GM13977 (cell line): ENCODE measurements at regions not wholly inside any gene's neighbourhood (a gene's known extent, or its start where the extent isn't known, plus 50 kb on each side); places are given as distances from the start of the nearest gene placed in this dataset.
"Not testable (repeated sequence)": the region's sequence is repeated elsewhere in the genome, so short reads cannot be mapped to it uniquely, and the experiment has no call there.

ENCODE experiments used
- DNase-seq: peaks from one replicate; pipeline ENCODE4 v3.0.0; 2012; ENCODE audit warnings: low spot score
- CTCF ChIP-seq: IDR thresholded peaks from 2 replicates; pipeline ENCODE4 v1.5.1; 2012; ENCODE audit warnings: mild to moderate bottlenecking, control low read depth; ENCODE audit not compliant: insufficient read depth; ENCODE audit errors: extremely low read depth, missing control alignments
- in situ Hi-C: fragments of 300-500 bp; cut with MboI; formaldehyde crosslinking; loops from one replicate; pipeline ENCODE4 v1.12.0; 2022; ENCODE audit warnings: low sequenced_read_pairs, low pct_unique_long_range_greater_than_20kb, mixed read lengths, inconsistent platforms; ENCODE audit not compliant: unreplicated experiment

GRCh38 chr7:12831024-12831423 lies 143.6 kb downstream of the ARL4A start:
- in situ Hi-C loops = no loop called here
- no peak for DNase-seq
- no peak for TF ChIP-seq CTCF

- in situ Hi-C loops = no loop called here
- TF ChIP-seq CTCF = no peak
- DNase-seq = no peak
Measured at GRCh38 chr7:12833829-12834228, 146.4 kb downstream of the ARL4A start.

- TF ChIP-seq CTCF = no peak
- in situ Hi-C loops = no loop called here
- no peak for DNase-seq
Measured at GRCh38 chr7:12834782-12835181, 147.3 kb downstream of the ARL4A start.

GRCh38 chr7:12839508-12840153 lies 152.2 kb downstream of the ARL4A start:
- no peak for DNase-seq
- in situ Hi-C loops = no loop called here

GRCh38 chr7:12844732-12845131 lies 157.3 kb downstream of the ARL4A start:
- DNase-seq, in situ Hi-C loops: not testable (repeated sequence)

More at GRCh38 chr7:12839508-12840153, 152.2 kb downstream of the ARL4A start:
- no peak for TF ChIP-seq CTCF

GRCh38 chr7:12847001-12847400 lies 159.6 kb downstream of the ARL4A start:
- no peak for TF ChIP-seq CTCF
- no peak for DNase-seq
- in situ Hi-C loops = no loop called here

GRCh38 chr7:12851142-12851541 lies 163.7 kb downstream of the ARL4A start:
- in situ Hi-C loops = no loop called here
- TF ChIP-seq CTCF = no peak
- no peak for DNase-seq
